GM19395 (cell line): ENCODE measurements at regions not wholly inside any gene's neighbourhood (a gene's known extent, or its start where the extent isn't known, plus 50 kb on each side); places are given as distances from the start of the nearest gene placed in this dataset.
"Not testable (repeated sequence)": the region's sequence is repeated elsewhere in the genome, so short reads cannot be mapped to it uniquely, and the experiment has no call there.

Source experiments
- ATAC-seq: cut with Tn5 transposase; IDR thresholded peaks from one replicate; pipeline ENCODE4 v1.9.1; 2021; ENCODE audit warnings: mild to moderate bottlenecking, moderate library complexity; ENCODE audit not compliant: unreplicated experiment

DNA sequence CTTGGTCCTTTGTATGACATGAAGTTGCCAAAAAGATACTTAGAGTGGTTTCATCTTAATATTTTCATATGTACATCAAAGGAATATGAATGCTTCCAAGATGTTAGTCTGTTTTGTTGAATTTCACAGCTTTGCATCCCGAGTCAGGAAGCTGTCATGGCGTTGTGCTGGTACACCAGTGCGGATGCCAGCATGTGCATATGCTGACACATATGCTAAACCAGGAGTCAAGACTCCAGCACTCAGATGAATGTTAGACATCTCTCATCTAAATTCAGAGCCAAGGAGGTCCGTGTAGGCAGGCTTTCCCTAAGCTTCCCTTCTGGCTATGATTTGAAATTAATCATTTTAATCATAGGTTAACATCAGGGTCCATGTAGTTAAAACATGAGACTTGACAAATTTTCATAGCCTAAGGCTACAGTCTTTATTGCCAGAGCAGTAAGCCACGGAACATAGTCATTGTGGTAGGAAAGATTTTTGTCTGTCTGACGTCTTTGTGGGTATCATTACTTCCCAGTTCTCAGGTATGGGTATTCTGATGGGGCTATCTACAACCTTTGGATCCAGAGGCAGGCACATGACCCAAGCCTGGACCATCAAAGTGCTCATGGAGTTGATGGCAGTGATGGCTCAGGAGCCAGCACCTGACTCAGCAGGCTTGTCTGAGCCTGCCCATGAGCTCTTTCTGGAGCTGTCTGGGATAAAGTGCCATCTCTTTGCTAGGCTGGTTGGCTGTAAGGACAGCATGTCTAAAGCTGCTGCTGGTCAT is 246.1 kb downstream of the KCNRG start:
- no peak for ATAC-seq

GRCh38 chr13:50267066-50267465 is 251.8 kb downstream of the KCNRG start:
- ATAC-seq: no peak

DNA sequence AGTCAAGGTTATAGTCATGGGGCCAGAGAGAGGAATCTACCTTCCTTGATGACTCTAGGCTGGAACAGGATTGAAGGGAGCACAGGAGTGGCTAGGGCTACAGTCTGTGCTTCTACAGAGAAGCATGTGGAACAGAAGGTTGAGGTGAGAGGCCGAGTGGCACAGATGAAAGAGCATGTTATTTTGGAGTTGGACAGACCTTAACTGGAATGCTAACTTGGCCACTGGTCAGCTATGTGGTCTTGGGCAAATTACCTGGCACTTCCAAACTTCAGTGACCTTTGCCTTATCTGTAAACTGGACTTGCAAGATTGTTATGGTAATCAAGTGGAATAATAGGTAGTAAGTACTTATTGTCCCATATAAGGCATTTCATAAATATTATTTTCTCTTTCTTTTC is 252.7 kb downstream of the KCNRG start:
- no peak for ATAC-seq

GRCh38 chr13:50268500-50268899 is 253.3 kb downstream of the KCNRG start:
- ATAC-seq: no peak

GRCh38 chr13:50274181-50274580 is 258.9 kb downstream of the KCNRG start:
- no peak for ATAC-seq

DNA sequence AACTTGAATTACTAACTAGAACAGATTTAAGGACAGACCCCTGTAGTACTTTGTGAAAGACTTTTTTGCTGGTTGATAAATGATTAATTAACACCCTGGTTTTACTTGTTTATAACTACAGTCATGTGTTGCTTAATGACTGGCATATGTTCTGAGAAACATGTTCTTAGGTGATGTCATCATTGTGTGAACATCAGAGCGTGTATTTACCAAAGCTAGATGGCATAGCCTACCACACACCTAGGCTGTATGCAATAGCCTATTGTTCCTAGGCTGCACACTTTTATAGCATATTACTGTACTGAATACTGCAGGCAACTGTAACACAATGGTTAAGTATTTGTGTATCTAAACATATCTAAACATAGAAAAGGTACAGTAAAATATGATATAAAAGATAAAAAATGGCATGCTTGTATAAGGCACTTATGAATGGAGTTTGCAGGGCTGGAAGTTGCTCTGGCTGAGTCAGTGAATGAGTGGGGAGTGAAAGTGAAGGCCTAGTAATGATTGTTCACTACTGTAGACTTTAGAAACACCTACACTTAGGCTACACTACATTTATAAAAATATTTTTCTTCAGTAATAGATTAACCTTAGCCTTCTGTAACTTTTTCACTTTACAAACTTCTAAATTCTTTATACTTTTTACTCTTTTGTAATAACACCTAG is 260.3 kb downstream of the KCNRG start:
- ATAC-seq: no peak

DNA sequence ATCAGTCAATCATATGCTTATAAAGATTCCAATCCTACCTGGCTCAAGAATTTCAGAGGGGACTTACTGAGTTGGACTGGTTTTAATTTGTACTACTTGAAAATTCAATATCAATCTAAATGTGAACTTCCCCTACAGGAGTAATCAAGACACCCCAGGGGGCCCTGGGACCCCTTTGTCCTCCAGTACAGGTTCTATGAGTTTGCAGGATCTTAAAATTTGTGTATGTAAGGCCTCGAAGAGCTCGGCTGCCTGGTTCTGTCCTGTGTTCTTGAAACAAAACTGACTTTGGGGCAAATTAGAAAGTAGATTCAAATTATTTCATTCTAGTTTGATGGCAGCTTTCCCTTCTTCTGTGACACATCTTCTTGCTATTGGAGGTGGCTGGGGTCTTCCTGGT is 261.3 kb downstream of the KCNRG start:
- no peak for ATAC-seq

- ATAC-seq: no peak
Measured at GRCh38 chr13:50277127-50277526, 261.9 kb downstream of the KCNRG start.

GRCh38 chr13:50277906-50278305 is 262.7 kb downstream of the KCNRG start:
- no peak for ATAC-seq

- no peak for ATAC-seq
Measured at GRCh38 chr13:50280441-50280937, 265.2 kb downstream of the KCNRG start.

DNA sequence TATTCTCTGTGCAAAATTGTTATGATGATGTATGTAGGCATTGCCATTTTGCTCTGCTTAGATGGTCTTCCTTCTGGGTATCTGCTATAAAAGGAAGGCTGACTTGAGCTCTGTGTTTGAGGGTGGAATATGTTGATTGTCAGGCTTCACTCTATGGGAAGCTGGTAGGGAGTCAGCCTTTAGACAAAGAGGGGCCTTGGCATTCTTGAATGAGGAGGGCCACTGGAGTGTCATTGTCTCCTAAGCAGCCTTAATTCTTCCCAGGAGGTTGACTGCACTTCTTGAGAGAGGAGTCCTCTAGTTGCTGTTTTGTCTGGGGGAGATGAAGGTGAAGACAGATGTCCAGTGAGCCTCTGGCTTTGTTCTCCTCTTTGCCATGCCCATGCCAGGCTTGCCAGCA is 266.8 kb downstream of the KCNRG start:
- no peak for ATAC-seq

- no peak for ATAC-seq
Measured at GRCh38 chr13:50283017-50283416, 267.8 kb downstream of the KCNRG start.

DNA sequence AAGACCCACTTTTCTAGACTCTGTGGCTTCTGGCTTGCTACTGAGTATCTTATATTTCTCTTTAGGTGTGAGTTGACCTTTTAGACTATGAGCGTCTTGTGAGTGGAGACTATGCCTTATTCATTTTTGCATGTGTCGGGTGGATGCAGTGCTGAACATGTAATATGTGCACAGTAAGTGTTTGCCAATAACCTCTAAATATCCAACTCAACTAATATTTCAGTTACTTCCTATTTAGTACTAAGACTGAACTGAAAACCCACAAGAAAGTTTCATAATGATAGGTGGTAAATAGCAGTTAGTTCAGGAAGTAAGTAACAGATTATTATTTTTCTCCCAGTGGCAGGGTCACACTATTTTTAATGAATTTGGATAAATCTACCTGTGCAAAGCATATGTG is 269.3 kb downstream of the KCNRG start:
- peak; percentile 86 for ATAC-seq

- ATAC-seq: no peak
Measured at GRCh38 chr13:50285283-50285682, 270.0 kb downstream of the KCNRG start.

DNA sequence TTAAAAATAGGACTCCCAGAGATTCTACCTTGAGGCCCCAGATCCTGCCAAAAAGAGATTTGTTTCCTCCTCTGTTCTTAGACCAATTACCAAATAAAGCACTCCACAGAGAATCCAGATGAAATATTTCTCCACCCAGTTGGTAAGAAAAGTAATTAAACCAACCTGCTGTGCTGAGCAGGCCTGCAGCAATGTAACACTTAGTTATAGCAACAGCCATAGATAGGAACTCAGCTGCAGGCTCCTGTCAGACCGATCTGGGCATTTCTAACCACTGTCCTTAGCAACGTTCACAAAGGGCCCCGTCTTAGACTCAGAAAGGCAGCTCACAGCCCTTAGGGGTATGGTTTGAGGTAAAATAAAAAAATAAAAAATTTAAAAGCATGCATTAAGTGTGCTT is 271.1 kb downstream of the KCNRG start:
- ATAC-seq: no peak

GRCh38 chr13:50290186-50290585 is 274.9 kb downstream of the KCNRG start:
- no peak for ATAC-seq

DNA sequence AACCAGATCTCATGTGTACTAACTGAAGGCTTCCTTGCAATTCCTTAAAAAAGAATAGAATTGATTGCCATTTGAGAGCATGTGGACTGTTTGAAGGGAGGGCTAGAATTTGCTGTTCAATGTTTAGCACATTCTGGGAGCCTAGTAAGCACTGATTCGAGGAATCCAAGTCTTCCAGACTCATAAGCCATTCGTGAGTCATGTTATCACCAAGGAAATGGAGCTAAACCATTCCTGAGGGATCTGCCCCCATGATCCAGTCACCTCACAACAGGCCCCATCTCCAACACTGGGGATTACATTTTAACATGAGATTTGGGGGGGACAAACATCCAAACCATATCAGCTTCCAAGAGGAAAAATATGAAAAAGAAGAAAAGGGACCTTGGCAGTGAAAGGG is 276.4 kb downstream of the KCNRG start:
- ATAC-seq: no peak

DNA sequence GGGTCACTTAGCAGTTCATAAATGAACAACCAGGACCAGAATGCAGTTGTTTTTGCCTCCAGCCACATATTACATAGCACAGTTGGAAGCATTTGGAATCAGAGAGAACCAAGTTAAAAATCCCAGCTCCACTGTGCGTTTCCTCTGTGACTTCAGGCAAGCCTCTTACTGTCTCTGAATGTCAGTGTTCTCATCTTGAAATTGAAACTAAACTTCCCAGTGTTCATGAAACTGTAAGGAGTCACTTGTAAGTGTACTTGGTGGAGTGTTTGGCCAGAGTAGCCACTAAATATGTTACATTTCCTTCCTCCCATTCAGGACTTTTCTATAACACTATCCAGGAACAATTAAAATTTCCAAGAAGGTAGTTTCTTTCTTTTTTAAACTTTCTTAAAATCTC is 276.8 kb downstream of the KCNRG start:
- no peak for ATAC-seq

DNA sequence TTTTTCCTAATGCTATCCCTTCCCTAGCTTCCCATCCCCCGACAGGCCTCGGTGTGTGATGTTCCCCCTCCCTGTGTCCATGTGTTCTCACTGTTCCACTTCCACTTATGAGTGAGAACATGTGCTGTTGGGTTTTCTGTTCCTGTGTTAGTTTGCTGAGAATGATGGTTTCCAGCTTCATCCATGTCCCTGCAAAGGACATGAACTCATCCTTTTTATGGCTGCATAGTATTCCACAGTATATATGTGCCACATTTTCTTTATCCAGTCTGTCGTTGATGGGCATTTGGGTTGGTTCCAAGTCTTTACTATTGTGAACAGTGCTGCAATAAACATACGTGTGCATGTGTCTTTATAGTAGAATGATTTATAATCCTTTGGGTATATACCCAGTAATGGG is 279.2 kb downstream of the KCNRG start:
- ATAC-seq: not testable (repeated sequence)

- ATAC-seq: no peak
Measured at GRCh38 chr13:50299546-50300249, 284.5 kb downstream of the KCNRG start.

DNA sequence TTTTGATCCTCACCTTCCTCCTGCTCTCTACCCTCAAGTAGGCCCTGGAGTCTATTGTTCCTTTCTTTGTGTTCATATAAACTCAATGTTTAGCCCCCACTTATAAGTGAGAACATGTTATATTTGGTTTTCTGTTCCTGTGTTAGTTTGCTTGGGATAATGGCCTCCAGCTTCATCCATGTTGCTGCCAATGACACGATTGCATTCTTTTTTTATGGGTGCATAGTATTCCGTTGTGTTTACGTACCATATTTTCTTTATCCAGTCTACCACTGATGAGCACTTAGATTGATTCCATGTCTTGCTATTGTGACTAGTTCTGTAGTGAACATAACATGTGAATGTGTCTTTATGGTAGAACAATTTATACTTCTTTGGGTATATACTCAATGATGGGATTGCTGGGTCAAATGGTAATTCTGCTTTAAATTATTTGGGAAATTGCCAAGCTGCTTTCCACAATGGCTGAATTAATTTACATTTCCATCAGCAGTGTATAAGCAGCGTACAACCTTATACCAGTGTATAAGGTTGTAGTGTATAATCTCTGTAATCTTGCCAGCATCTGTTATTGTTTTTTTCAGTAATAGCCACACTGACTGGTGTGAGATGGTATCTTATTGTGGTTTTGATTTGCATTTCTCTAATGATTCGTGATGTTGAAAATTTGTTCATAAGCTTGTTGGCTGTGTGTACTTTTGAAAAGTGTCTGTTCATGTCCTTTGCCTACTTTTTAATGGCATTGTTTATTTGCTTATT is 288.9 kb downstream of the KCNRG start:
- ATAC-seq: no peak
